ENCODE measurements at regions not wholly inside any gene's neighbourhood (a gene's known extent, or its start where the extent isn't known, plus 50 kb on each side); places are given as distances from the start of the nearest gene placed in this dataset.

DNA sequence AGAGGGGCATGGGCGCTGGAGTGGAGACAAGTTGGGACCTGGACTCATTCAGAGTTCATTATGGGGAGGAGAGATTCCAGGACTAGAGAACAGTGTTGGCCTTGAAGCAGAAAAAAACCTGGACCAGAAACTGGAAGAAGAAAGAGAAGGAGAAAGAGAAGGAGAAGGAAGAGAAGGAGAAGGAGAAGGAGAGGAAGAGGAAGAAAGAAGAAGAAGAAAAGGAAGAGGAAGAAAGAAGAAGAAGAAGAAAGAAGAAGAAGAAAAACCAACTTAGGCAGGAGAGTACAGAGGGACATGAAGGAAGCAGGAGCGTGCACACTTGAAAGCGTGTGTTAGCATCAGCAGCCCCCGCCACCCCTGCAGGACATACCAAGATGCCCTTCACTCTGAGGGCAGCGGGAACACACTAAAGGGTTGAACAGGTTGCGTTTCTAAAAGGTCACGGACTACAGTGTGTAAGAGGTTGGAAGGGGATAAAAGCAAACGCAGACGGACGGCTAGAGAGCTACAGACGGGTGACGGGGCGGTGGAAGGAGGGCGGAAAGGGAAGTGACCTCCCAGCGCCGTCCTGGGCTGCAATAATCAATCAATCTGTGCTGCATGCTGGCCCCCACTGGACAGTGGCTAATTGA is 95.3 kb downstream of the SEC61G start:
- no peaks in the 10 kb centered on the region for H3K36me3 ChIP-seq
- H3K27me3 ChIP-seq: peaks cover 0 to 37% of the 10 kb centered on the region in 2 donors
- intact Hi-C loops (cut with DNase I; ENCODE audit: low total_unique reads): no loop called here
- no peak overlapping the region for H3K27ac ChIP-seq
- H3K9me3 ChIP-seq: no peaks in the 10 kb centered on the region
- TF ChIP-seq POLR2A (IDR thresholded peaks at IDR 0.05): no peak
- no peak for TF ChIP-seq POLR2AphosphoS5 (IDR thresholded peaks at IDR 0.05)
- TF ChIP-seq, protein P1, sequence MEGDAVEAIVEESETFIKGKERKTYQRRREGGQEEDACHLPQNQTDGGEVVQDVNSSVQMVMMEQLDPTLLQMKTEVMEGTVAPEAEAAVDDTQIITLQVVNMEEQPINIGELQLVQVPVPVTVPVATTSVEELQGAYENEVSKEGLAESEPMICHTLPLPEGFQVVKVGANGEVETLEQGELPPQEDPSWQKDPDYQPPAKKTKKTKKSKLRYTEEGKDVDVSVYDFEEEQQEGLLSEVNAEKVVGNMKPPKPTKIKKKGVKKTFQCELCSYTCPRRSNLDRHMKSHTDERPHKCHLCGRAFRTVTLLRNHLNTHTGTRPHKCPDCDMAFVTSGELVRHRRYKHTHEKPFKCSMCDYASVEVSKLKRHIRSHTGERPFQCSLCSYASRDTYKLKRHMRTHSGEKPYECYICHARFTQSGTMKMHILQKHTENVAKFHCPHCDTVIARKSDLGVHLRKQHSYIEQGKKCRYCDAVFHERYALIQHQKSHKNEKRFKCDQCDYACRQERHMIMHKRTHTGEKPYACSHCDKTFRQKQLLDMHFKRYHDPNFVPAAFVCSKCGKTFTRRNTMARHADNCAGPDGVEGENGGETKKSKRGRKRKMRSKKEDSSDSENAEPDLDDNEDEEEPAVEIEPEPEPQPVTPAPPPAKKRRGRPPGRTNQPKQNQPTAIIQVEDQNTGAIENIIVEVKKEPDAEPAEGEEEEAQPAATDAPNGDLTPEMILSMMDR (IDR thresholded peaks at IDR 0.05): no peak
- H3K4me3 ChIP-seq: peak overlapping the region; percentile 9 to 61 (median 36)
- DNase-seq (ENCODE audit: low spot score in 2 of 2): no peak
- no peaks in the 10 kb centered on the region for H3K4me1 ChIP-seq

DNA sequence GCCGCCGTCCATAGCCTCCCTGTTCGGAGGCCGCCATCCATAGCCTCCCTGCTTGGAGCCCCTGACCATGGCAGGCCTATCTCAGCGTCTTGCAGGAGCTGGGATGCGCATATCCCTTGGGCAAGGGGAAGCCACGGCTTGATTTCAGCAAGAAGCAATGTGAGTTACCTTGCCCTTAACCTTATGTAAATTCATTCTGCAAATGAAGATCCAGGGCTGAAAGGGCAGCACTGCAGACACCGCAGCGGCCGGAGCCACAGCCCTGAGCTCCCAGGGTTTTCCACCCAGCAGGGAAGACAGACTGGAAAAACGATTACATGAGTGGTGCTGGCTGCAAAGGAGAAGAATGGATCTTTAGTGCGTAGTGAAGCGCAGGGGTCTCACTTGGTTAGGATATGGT is 95.8 kb downstream of the SEC61G start:
- no peak for DNase-seq (ENCODE audit: low spot score in 2 of 2)
- H3K27ac ChIP-seq: no peak overlapping the region
- H3K4me1 ChIP-seq: no peaks in the 10 kb centered on the region
- no peak overlapping the region for H3K4me3 ChIP-seq
- no peaks in the 10 kb centered on the region for H3K36me3 ChIP-seq
- H3K27me3 ChIP-seq: peaks cover 0 to 37% of the 10 kb centered on the region in 2 donors
- intact Hi-C loops (cut with DNase I; ENCODE audit: low total_unique reads): no loop called here
- H3K9me3 ChIP-seq: no peaks in the 10 kb centered on the region
- TF ChIP-seq, protein P1 (IDR thresholded peaks at IDR 0.05): no peak
- no peak for TF ChIP-seq POLR2AphosphoS5 (IDR thresholded peaks at IDR 0.05)
- no peak for TF ChIP-seq POLR2A (IDR thresholded peaks at IDR 0.05)

DNA sequence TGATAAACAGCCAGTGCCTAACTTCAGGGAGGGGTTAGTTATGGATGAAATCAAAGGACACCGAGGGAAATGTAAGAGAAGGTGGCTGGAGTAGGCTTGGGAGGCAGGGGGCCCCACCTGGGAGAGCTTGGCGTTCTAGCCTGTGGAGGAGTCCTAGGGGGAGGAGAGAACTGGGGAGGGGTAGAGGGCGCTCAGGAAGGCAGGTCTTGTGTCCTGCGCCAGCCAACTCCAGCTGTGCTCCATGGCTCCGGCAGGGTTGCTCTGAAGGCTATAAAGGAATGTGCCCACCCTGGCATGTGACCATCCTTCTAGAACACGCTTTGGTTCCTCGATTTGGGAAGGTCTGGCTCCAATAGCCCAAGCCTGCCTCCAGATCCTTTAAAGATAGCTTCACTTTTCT is 96.3 kb downstream of the SEC61G start:
- H3K27ac ChIP-seq: no peak overlapping the region
- H3K27me3 ChIP-seq: peaks cover 0 to 37% of the 10 kb centered on the region in 2 donors
- no peak overlapping the region for H3K4me3 ChIP-seq
- DNase-seq (ENCODE audit: low spot score in 2 of 2): no peak
- intact Hi-C loops (cut with DNase I; ENCODE audit: low total_unique reads): no loop called here
- no peaks in the 10 kb centered on the region for H3K4me1 ChIP-seq
- no peaks in the 10 kb centered on the region for H3K9me3 ChIP-seq
- H3K36me3 ChIP-seq: no peaks in the 10 kb centered on the region
- TF ChIP-seq, protein P1 (IDR thresholded peaks at IDR 0.05): no peak
- TF ChIP-seq POLR2A (IDR thresholded peaks at IDR 0.05) (no peak), POLR2AphosphoS5 (IDR thresholded peaks at IDR 0.05) (no peak)

DNA sequence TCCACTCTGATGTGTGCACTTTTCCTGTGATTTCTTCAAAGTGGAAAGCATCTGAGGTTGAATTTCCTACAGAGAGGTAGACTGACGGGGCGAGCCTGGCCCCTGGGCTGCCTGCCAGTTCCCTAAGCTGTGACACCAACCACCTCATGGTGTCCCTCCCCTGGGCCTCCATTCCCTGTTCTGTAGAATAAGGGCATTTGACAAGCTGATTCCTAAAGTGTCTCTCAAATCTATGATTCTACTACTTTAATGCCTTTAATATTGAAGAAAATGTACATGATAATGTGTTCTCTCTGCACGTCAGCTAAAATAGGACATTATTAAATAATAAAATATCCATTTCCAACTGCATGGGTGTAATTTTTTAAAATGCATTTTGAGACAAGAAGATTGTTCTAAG is 105.1 kb downstream of the SEC61G start:
- TF ChIP-seq, protein P1 (IDR thresholded peaks at IDR 0.05): no peak
- no peak for TF ChIP-seq POLR2AphosphoS5 (IDR thresholded peaks at IDR 0.05)
- no peak for TF ChIP-seq POLR2A (IDR thresholded peaks at IDR 0.05)
- no peaks in the 10 kb centered on the region for H3K4me1 ChIP-seq
- no peaks in the 10 kb centered on the region for H3K9me3 ChIP-seq
- no peak for DNase-seq (ENCODE audit: low spot score in 2 of 2)
- H3K36me3 ChIP-seq: no peaks in the 10 kb centered on the region
- no peaks in the 10 kb centered on the region for H3K27me3 ChIP-seq
- H3K27ac ChIP-seq: no peak overlapping the region
- no peak overlapping the region for H3K4me3 ChIP-seq
- intact Hi-C loops (cut with DNase I; ENCODE audit: low total_unique reads): no loop called here

DNA sequence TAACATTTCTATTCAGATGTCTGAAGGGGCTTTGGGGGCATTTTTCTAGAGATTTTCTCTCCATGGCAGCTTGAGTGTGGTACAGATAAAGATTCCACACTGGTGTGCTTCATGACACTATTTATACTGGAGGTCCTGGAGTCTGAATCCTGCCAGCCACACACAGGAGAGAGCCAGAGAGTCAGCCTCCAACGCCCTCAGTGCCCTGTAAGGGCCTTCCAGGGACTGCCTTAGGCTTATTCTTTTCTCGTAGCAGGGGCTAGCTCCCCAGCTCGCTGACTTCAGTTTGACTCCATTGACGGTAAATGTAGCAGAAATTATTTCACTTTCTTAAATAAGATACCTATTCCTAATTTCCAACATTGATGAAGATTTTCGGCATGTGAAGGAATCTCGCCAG is 100.9 kb downstream of the VSTM2A start:
- no peak for DNase-seq (ENCODE audit: low spot score in 2 of 2)
- Histone ChIP-seq H3K27me3 (no peaks in the 10 kb centered on the region), H3K36me3 (no peaks in the 10 kb centered on the region), H3K4me1 (no peaks in the 10 kb centered on the region), H3K4me3 (no peak overlapping the region), H3K9me3 (no peaks in the 10 kb centered on the region), H3K27ac (no peak overlapping the region)
- intact Hi-C loops (cut with DNase I; ENCODE audit: low total_unique reads): no loop called here
- TF ChIP-seq, protein P1 (IDR thresholded peaks at IDR 0.05): no peak
- TF ChIP-seq POLR2AphosphoS5 (IDR thresholded peaks at IDR 0.05) (no peak), POLR2A (IDR thresholded peaks at IDR 0.05) (no peak)

Data from breast epithelium (tissue), 4 donors.